H1 (cell line): ENCODE measurements at regions not wholly inside any gene's neighbourhood (a gene's known extent, or its start where the extent isn't known, plus 50 kb on each side); places are given as distances from the start of the nearest gene placed in this dataset.

Experiments
- CBX8 ChIP-seq: fragments of 300-800, 300-1000 bp; sonication (generic); IDR thresholded peaks from 2 replicates; pipeline ENCODE4 v1.7.1; 2016; ENCODE audit warnings: low read depth, low read length, borderline replicate concordance
- CHD1 ChIP-seq: IDR thresholded peaks from 2 replicates; pipeline ENCODE4 v1.6.1; 2012; ENCODE audit warnings: low read depth, low read length, improper control_type of control experiment
- POLR2A ChIP-seq, 2 experiments: IDR thresholded peaks; 1 replicate in 1 of 2; 2 replicates in 1 of 2; pipeline ENCODE4 v1.6.1; 2011; ENCODE audit warnings: low read depth in 2 of 2, low read length in 2 of 2, mild to moderate bottlenecking in 2 of 2; ENCODE audit errors: control extremely low read depth in 1 of 2
- POLR2AphosphoS5 ChIP-seq: IDR thresholded peaks from 2 replicates; pipeline ENCODE4 v1.6.1; 2011; ENCODE audit warnings: low read depth, low read length

- TF ChIP-seq POLR2AphosphoS5 (no peak), POLR2A (IDR thresholded peaks at IDR 0.05; ENCODE audit: control extremely low read depth in 1 of 2, low read depth in 2 of 2, low read length in 2 of 2) (no peak), CHD1 (no peak), CBX8 (no peak)
Measured at GRCh38 chr14:40354754-40355153, 922.5 kb upstream of the FBXO33 start.
